Esophagus squamous epithelium (tissue), 4 donors: ENCODE measurements at regions not wholly inside any gene's neighbourhood (a gene's known extent, or its start where the extent isn't known, plus 50 kb on each side); places are given as distances from the start of the nearest gene placed in this dataset.

Source experiments
- CTCF ChIP-seq, 6 experiments: fragments of 450-650 bp in 4 of 6; fragments of 200-600 bp in 2 of 6; sonication (generic) in 2 of 6; IDR thresholded peaks; one replicate each; pipeline ENCODE4 v1.5.1; 2016 to 2019; ENCODE audit warnings: antibody characterized with exemption in 6 of 6, mild to moderate bottlenecking in 4 of 6, moderate library complexity in 4 of 6
- POLR2A ChIP-seq, 4 donors: fragments of 450-650 bp; IDR thresholded peaks; one replicate each; pipeline ENCODE4 v1.6.1; 2017; ENCODE audit warnings: antibody characterized with exemption in 4 of 4, mild to moderate bottlenecking in 4 of 4, moderate library complexity in 3 of 4

GRCh38 chr13:39879286-39880035 is 224.0 kb downstream of the COG6 start:
- TF ChIP-seq CTCF (IDR thresholded peaks at IDR 0.05) (no peak), POLR2A (IDR thresholded peaks at IDR 0.05) (no peak)
